Type B pancreatic cell (in vitro differentiated cells): ENCODE measurements at regions not wholly inside any gene's neighbourhood (a gene's known extent, or its start where the extent isn't known, plus 50 kb on each side); places are given as distances from the start of the nearest gene placed in this dataset.

ENCODE experiments used
- DNase-seq: peaks from one replicate; pipeline ENCODE4 v3.0.0; 2021; ENCODE audit warnings: mixed read lengths; ENCODE audit not compliant: unreplicated experiment; ENCODE audit errors: extremely low spot score
- H3K27ac Mint-ChIP-seq: 2 replicates; pipeline ENCODE4 v1.8.0; 2021; ENCODE audit warnings: mild to moderate bottlenecking, mixed read lengths
- H3K27me3 Mint-ChIP-seq: 2 replicates; pipeline ENCODE4 v1.8.0; 2021; ENCODE audit warnings: mixed read lengths
- H3K36me3 Mint-ChIP-seq: 2 replicates; pipeline ENCODE4 v1.8.0; 2021; ENCODE audit warnings: mixed read lengths
- H3K4me1 Mint-ChIP-seq: one replicate; pipeline ENCODE4 v1.8.0; 2021; ENCODE audit warnings: mixed read lengths; ENCODE audit not compliant: unreplicated experiment
- H3K4me3 Mint-ChIP-seq: 2 replicates; pipeline ENCODE4 v1.8.0; 2021; ENCODE audit warnings: mild to moderate bottlenecking, mixed read lengths
- H3K9me3 Mint-ChIP-seq: 2 replicates; pipeline ENCODE4 v1.8.0; 2021; ENCODE audit warnings: mixed read lengths
- TF ChIP-seq, protein P1 (sequence below): fragments of 200-600 bp; sonication (generic); conservative IDR thresholded peaks from 2 replicates; pipeline ENCODE4 v1.5.0; 2021; ENCODE audit warnings: antibody characterized with exemption, mild to moderate bottlenecking

- H3K27me3 Mint-ChIP-seq: no peaks in the 10 kb centered on the region
- H3K36me3 Mint-ChIP-seq: peaks cover 4% of the 10 kb centered on the region
- H3K9me3 Mint-ChIP-seq: no peaks in the 10 kb centered on the region
- H3K4me1 Mint-ChIP-seq: peaks cover 5% of the 10 kb centered on the region
- no peak overlapping the region for H3K4me3 Mint-ChIP-seq
- H3K27ac Mint-ChIP-seq: no peak overlapping the region
- DNase-seq: no peak
- TF ChIP-seq, protein P1, sequence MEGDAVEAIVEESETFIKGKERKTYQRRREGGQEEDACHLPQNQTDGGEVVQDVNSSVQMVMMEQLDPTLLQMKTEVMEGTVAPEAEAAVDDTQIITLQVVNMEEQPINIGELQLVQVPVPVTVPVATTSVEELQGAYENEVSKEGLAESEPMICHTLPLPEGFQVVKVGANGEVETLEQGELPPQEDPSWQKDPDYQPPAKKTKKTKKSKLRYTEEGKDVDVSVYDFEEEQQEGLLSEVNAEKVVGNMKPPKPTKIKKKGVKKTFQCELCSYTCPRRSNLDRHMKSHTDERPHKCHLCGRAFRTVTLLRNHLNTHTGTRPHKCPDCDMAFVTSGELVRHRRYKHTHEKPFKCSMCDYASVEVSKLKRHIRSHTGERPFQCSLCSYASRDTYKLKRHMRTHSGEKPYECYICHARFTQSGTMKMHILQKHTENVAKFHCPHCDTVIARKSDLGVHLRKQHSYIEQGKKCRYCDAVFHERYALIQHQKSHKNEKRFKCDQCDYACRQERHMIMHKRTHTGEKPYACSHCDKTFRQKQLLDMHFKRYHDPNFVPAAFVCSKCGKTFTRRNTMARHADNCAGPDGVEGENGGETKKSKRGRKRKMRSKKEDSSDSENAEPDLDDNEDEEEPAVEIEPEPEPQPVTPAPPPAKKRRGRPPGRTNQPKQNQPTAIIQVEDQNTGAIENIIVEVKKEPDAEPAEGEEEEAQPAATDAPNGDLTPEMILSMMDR: no peak
Measured at GRCh38 chr5:57805170-57805569, 322.6 kb upstream of the ACTBL2 start.

- TF ChIP-seq, protein P1: no peak
- Mint-ChIP-seq H3K36me3 (peaks cover 4% of the 10 kb centered on the region), H3K27ac (no peak overlapping the region), H3K9me3 (no peaks in the 10 kb centered on the region), H3K4me1 (peaks cover 5% of the 10 kb centered on the region), H3K27me3 (no peaks in the 10 kb centered on the region), H3K4me3 (no peak overlapping the region)
- DNase-seq: no peak
Measured at GRCh38 chr5:57804505-57804904, 321.9 kb upstream of the ACTBL2 start.

DNA sequence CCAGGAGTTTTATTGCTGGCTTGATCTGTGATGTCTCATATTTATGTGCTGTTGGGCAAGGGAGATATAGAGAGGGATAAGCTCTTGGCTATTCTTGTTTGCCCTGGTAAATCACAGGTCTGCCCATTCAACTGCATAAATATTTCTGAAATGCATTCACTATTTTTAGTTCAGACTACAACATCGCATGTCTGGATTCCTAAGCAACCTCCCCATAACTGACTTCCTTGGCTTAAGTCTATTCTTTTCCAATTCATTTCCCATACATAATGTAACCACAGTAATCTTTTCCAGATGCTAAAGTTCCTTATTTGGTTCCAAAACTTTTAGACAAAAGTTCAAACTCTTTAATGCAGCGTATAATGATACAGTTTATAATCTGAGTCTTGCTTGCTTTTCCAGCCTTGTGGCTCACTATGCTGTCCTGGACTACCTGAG, 321.4 kb upstream of the ACTBL2 start:
- H3K4me1 Mint-ChIP-seq: peaks cover 5% of the 10 kb centered on the region
- TF ChIP-seq, protein P1: no peak
- no peak for DNase-seq
- no peak overlapping the region for H3K4me3 Mint-ChIP-seq
- no peak overlapping the region for H3K27ac Mint-ChIP-seq
- H3K27me3 Mint-ChIP-seq: no peaks in the 10 kb centered on the region
- H3K36me3 Mint-ChIP-seq: peaks cover 4% of the 10 kb centered on the region
- H3K9me3 Mint-ChIP-seq: no peaks in the 10 kb centered on the region

GRCh38 chr5:57802131-57802530, 319.5 kb upstream of the ACTBL2 start:
- Mint-ChIP-seq H3K27ac (no peak overlapping the region), H3K4me3 (no peak overlapping the region), H3K36me3 (peaks cover 4% of the 10 kb centered on the region), H3K9me3 (no peaks in the 10 kb centered on the region), H3K27me3 (no peaks in the 10 kb centered on the region), H3K4me1 (peaks cover 5% of the 10 kb centered on the region)
- TF ChIP-seq, protein P1: no peak
- no peak for DNase-seq

DNA sequence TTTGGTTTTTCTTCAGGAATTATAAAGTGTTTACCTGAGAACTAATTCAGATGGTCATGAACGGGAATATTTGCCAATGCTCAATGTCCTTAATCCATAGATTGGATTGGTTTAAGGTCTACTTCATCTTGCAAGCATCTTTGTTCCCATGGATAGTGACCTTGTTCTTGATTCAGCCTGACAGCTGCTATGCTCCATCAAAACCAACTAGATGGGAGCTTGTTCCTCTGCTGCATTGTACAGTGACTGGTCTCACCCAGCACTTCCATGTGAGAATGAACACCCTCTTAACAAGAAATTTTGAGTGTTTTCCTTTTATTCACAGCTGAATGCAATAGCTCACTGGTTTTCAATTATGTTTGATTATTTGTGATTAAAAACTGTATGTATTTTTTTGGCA, 312.6 kb upstream of the ACTBL2 start:
- no peak for DNase-seq
- H3K9me3 Mint-ChIP-seq: peaks cover 8% of the 10 kb centered on the region
- H3K4me1 Mint-ChIP-seq: no peaks in the 10 kb centered on the region
- no peak overlapping the region for H3K4me3 Mint-ChIP-seq
- H3K27me3 Mint-ChIP-seq: no peaks in the 10 kb centered on the region
- TF ChIP-seq, protein P1: no peak
- peaks cover 6% of the 10 kb centered on the region for H3K36me3 Mint-ChIP-seq
- no peak overlapping the region for H3K27ac Mint-ChIP-seq

- H3K9me3 Mint-ChIP-seq: peaks cover 8% of the 10 kb centered on the region
- H3K27ac Mint-ChIP-seq: no peak overlapping the region
- H3K4me1 Mint-ChIP-seq: no peaks in the 10 kb centered on the region
- TF ChIP-seq, protein P1: no peak
- no peak overlapping the region for H3K4me3 Mint-ChIP-seq
- DNase-seq: no peak
- no peaks in the 10 kb centered on the region for H3K27me3 Mint-ChIP-seq
- H3K36me3 Mint-ChIP-seq: peaks cover 6% of the 10 kb centered on the region
Measured at GRCh38 chr5:57791875-57792274, 309.3 kb upstream of the ACTBL2 start.
